Fibroblast of skin of back (primary cell): ENCODE measurements at regions not wholly inside any gene's neighbourhood (a gene's known extent, or its start where the extent isn't known, plus 50 kb on each side); places are given as distances from the start of the nearest gene placed in this dataset.
"Not testable (repeated sequence)": the region's sequence is repeated elsewhere in the genome, so short reads cannot be mapped to it uniquely, and the experiment has no call there.

Experiments
- DNase-seq: peaks from one replicate; pipeline ENCODE4 v3.0.0-alpha.2; 2013

- DNase-seq: peak; percentile 83
These were observed 383.0 kb upstream of the TENM3 start for GRCh38 chr4:181860157-181860556.

DNA sequence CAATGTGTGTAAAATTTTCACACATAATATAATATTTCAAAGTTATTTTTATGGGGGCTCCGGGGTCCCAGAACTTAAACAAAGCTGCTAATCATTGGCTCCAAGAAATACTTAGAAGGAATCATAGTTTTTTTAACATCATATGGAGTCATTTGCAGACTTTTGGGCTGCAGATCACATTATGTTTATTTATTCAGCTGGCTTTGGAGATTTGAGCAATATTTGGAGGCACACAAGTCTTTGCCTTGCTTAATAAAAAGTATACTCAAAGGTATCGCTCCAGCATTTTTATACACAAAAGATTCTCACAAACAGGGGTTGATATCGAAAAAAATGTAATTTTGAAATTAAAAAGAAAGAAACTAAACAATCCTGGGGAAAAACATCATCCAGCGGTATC, 382.5 kb upstream of the TENM3 start:
- no peak for DNase-seq

- DNase-seq: no peak
These were observed 379.3 kb upstream of the TENM3 start for GRCh38 chr4:181863856-181864255.

- peak; percentile 78 for DNase-seq
These were observed 372.9 kb upstream of the TENM3 start for GRCh38 chr4:181870326-181870725.

DNA sequence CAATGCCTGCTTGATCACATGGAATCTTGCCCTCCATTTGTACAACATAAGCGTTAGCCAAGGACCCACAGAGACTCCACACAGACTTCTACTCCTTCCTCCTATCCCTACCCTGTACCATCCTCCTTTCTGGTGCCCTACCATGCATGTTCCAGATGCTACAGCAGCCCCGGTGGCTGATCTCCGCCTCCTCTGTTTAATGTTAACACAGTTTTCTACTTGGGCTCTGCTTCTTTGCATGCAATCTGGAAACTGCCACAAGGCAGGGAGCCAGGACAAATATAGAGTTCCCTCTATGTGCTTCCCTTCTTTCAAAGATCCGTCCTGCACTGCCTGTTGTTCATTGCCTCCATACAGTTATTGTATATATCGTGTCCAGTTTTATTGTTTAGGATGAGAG, 368.6 kb upstream of the TENM3 start:
- peak; percentile 27 for DNase-seq

GRCh38 chr4:181877329-181877848, 365.8 kb upstream of the TENM3 start:
- peak; percentile 22 for DNase-seq

DNA sequence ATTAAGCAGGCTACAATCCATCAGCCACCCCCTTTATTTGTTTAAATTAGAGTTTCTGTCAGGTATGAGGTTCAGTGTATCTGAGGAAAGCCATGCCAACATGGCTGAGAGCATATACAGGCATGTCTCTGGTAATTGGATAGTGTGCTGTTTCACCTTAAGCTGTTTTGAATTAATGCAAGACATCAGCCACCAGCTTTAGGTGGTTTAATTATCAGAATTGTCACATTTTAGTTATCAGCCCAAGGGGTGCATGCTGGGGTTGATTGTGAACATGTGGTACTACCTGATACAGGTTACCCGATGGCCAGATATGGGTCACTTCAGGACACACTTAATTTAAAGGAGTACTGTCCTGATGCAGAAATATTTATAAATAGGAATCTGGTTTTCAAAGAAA, 353.2 kb upstream of the TENM3 start:
- DNase-seq: no peak

DNA sequence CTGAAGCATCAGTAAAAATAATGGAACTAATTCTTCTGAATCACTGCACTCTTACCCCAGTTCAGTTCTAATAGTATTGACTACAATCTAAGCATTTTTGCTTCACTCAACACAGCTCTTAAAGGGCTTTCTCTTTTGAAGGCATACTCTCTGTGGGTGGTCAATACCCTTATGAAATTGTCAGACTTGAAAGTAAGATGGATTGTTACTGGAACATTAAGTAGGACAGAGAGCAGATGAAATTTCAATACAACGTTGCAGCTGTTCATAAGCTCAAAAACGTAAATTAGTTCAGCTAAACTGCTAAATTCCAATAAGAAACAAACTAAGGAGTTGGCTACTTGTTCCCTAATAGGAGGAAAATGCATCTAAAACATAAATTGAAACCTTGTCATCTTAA, 352.3 kb upstream of the TENM3 start:
- DNase-seq: no peak

- DNase-seq: peak; percentile 12
These were observed 346.6 kb upstream of the TENM3 start for GRCh38 chr4:181896614-181897013.

DNA sequence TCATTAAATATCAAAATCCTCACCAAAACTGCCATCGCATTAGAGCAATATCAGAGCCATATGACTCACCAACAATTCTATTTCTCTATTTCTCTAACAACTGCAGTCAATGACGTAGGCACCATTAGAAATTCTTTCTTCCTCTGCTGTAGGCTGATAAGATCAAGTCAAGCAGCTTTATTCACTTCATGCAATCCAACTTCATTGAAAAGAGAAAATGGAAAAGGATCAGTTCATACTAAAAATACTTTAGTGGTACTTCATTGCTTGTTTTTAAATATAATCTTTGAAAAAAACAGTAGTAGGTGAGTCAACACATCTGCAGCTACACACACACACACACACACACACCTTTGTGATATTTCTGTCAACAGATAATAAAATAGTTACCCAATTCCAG, 345.3 kb upstream of the TENM3 start:
- peak; percentile 41 for DNase-seq

GRCh38 chr4:181902404-181902803, 340.8 kb upstream of the TENM3 start:
- DNase-seq: not testable (repeated sequence)

DNA sequence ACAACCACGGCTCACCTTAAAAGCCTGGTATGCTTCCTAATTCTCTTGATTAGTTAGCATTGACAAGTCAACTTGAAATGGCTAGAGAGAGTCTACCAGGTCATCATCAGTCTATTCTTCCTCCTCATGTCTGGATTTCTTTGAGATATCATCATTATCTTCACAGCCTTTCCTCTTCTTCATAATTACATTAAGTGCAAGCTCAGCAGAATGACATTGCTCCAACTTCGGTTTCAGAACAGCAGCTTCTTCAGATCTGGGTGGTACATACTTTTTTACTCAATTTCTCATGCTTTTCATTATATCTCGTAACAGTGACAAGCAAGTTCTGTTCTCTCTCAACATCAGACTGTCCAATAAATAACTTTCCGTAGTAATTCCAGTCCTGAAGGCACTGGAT, 337.5 kb upstream of the TENM3 start:
- no peak for DNase-seq

GRCh38 chr4:181908168-181908567, 335.0 kb upstream of the TENM3 start:
- DNase-seq: peak; percentile 2

DNA sequence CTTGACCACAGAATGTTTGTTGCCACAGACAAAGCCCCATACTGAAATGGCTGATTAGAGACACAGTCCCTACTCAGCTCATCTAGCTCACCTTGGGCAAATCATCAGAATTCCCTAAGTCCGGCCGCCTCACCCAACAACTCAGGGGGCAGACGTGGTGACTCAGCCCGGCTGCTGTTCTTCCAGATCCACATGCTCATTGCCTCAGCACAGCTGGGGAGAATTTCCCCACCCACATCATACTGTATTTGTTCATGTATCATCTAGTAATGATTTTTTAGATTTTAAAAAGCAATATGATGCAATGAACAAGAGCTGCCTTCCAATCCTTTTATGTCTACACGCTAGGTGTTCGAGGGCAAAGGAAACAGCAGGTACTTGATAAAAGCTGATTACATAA, 333.8 kb upstream of the TENM3 start:
- DNase-seq: peak; percentile 77

- DNase-seq: peak; percentile 73
These were observed 331.8 kb upstream of the TENM3 start for GRCh38 chr4:181911420-181911819.

DNA sequence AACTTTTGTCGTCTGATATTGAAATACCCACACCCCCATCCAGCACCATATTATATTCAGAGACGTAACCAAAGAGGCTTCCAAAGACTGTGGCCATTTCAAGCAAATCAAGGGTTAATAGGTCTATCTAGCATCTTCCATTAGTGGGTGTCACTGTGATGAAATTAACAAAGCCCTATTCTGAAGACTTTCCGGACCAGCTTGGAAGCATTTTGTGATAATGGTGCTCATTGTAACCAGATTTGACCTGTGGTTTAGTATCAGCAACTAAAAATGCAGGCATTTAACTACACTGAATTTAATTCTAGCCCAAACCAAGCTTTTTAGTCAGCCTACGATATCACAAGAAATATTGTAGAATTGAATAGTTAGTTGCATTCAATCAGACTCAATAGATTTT, 309.7 kb upstream of the TENM3 start:
- DNase-seq: no peak

- DNase-seq: no peak
These were observed 304.6 kb upstream of the TENM3 start for GRCh38 chr4:181938631-181939030.

DNA sequence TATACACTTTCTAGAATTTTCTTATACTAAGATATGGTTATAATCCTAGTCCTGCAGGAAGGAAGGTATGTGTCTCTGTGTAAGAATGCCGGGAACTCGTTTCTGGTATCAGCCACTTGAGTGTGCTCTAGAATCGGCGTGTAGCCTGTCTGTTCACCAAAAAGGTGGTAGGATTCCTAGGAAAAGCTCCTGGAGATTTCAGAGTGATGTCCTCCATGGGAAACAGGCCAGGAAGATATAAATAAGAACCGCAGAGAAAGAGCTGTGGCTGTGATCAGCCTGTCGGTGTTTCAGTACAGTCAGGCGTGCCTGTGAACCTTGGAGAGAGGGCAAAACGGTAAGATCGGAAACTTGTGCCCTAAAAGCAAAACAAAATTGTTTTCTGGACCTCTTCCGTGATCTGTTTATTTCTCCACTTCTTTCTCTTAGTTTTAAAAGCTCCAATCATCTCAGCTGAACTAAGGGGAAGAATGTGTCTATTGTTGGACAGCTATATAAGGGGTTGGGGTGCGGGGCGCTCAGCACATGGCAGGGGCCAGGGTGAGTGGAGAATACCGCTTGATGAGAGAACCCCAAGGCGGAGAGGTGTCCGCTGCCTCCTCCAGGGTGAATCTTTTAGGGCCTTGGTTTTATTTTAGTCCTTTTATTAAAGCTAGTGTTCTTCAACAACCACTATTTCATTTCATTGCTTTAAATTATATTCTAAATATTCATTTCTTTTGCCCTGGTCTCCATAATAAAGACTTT, 303.8 kb upstream of the TENM3 start:
- DNase-seq: no peak

DNA sequence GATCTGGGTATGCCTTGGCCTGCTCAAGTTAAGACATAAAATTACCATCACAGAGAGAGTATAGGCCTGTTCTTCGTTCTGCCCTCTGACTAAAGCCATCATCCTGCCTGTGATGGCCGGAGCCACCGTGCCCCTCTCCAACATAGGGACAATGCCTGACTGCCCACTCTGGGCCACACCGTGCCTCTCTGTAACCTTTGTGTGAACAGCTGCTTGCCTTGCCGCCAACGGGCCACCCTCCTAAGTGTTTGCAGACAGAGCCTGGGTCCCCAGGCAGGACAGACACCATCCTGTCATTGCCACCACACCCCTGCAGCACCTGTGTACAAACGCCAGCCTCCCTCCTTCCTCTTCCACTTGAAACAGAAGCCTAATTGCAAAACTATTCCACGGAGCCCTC, 298.7 kb upstream of the TENM3 start:
- DNase-seq: no peak

DNA sequence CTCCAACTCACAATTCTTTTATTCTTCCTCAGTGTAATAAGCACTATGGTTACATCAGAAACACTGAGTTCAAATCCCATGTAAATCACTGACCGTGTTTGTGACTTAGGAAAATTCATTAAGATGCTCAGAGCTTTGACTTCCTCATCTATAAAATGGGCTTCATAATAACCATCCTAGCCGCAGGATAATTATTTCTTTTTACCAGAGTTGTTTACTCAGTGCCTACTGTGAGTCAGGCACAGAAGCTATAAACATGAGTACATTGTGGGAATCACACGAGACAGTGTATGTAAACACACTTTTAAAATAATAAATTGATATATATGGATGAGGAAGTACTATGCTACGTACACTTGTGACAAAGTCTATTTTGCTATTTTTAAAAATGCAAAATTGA, 296.3 kb upstream of the TENM3 start:
- no peak for DNase-seq

GRCh38 chr4:181948839-181949382, 294.3 kb upstream of the TENM3 start:
- no peak for DNase-seq

DNA sequence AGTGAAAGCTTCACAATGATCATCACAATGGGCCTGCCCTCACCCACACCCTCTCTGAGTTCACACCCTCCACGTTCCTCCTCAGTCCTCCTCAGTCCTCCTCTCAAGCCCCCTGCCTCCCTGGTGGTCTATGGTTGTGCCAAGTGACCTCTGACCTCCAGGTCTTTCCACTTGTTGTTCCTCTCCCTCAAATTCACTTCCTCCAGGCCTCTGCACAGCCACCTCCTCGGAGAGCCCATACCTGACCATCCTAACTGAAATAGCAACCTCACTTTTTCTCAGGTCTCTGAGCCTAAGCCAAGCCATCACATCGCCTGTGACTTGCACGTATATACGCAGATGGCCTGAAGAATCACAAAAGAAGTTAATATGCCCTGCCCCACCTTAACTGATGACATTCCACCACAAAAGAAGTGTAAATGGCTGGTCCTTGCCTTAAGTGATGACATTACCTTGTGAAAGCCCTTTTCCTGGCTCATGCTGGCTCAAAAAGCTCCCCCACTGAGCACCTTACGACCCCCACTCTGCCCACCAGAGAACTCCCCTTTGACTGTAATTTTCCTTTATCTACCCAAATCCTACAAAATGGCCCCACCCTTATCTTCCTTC, 293.4 kb upstream of the TENM3 start:
- no peak for DNase-seq

- no peak for DNase-seq
These were observed 292.7 kb upstream of the TENM3 start for GRCh38 chr4:181950372-181951127.
